B cell (primary cell): ENCODE measurements at regions not wholly inside any gene's neighbourhood (a gene's known extent, or its start where the extent isn't known, plus 50 kb on each side); places are given as distances from the start of the nearest gene placed in this dataset.

Experiments used
- ATAC-seq: fragments of 200-7000 bp; cut with Tn5 transposase; one replicate; pipeline ENCODE4 v1.10.0; 2021; ENCODE audit warnings: low read depth, mild to moderate bottlenecking, moderate number of reproducible peaks, moderate library complexity
- CTCF ChIA-PET: fragments of 350-600 bp; sonication (Branson Sonifier 250); formaldehyde crosslinking; loops from one replicate; lab custom pipeline; 2021; ENCODE audit warnings: antibody characterized with exemption, inconsistent platforms; lab: Charles Lee
- POLR2A ChIA-PET: fragments of 350-600 bp; sonication (Branson Sonifier 250); formaldehyde crosslinking; loops from one replicate; lab custom pipeline; 2021; ENCODE audit warnings: antibody characterized with exemption; lab: Charles Lee
- DNase-seq: peaks from one replicate; pipeline ENCODE4 v3.0.0; 2013
- H2AFZ ChIP-seq: 2 replicates; pipeline ENCODE4 v1.6.1; 2012; ENCODE audit warnings: mild to moderate bottlenecking, low read depth, low read length; ENCODE audit not compliant: insufficient read depth, poor library complexity, severe bottlenecking
- H3K27ac ChIP-seq, 2 donors: 1 replicate in 1 of 2; 2 replicates in 1 of 2; pipeline ENCODE4 v1.5.1; 2012 to 2013; ENCODE audit warnings: low read length in 2 of 2, mild to moderate bottlenecking in 2 of 2, moderate library complexity in 1 of 2
- H3K27me3 ChIP-seq, 4 experiments: fragments of 200-600 bp in 1 of 4; sonication (generic) in 1 of 4; replicated peaks in 1 of 4; 1 replicate in 2 of 4; 2 replicates in 2 of 4; pipeline versions ENCODE4 v1.6.1 to v1.7.0; 2013 to 2016; ENCODE audit warnings: low read length in 3 of 4, mild to moderate bottlenecking in 2 of 4, mixed read lengths in 1 of 4, moderate library complexity in 1 of 4; ENCODE audit not compliant: insufficient read depth in 4 of 4, control insufficient read depth in 3 of 4; ENCODE audit errors: control extremely low read depth in 1 of 4
- H3K36me3 ChIP-seq, 2 experiments: replicated peaks in 1 of 2; 1 replicate in 1 of 2; 2 replicates in 1 of 2; pipeline versions ENCODE4 v1.6.1 to v1.7.1; 2013; ENCODE audit warnings: low read length in 1 of 2; ENCODE audit not compliant: insufficient read depth in 2 of 2, control insufficient read depth in 1 of 2; ENCODE audit errors: control extremely low read depth in 1 of 2, extremely low read depth in 1 of 2
- H3K4me1 ChIP-seq, 2 donors: fragments of 200-600 bp in 1 of 2; sonication (generic) in 1 of 2; 1 replicate in 1 of 2; 2 replicates in 1 of 2; pipeline versions ENCODE4 v1.5.1 to v1.6.1; 2013 to 2017; ENCODE audit warnings: low read length in 2 of 2; ENCODE audit not compliant: control insufficient read depth in 2 of 2, insufficient read depth in 2 of 2
- H3K4me2 ChIP-seq: replicated peaks from 2 replicates; pipeline ENCODE3; 2012; ENCODE audit warnings: mild to moderate bottlenecking, low read depth, low read length; ENCODE audit not compliant: poor library complexity, severe bottlenecking
- H3K4me3 ChIP-seq, 5 experiments: fragments of 200-600 bp in 1 of 5; sonication (generic) in 1 of 5; 1 replicate in 3 of 5; 2 replicates in 2 of 5; pipeline versions ENCODE4 v1.5.1 to v1.7.0; 2011 to 2016; ENCODE audit warnings: low read length in 4 of 5, mild to moderate bottlenecking in 4 of 5, low read depth in 2 of 5, control low read depth in 1 of 5, moderate library complexity in 1 of 5; ENCODE audit not compliant: insufficient read depth in 1 of 5; ENCODE audit errors: control extremely low read depth in 1 of 5, extremely low read depth in 1 of 5
- H3K79me2 ChIP-seq: fragments of 200-600 bp; sonication (generic); one replicate; pipeline ENCODE4 v1.6.0; 2016; ENCODE audit warnings: low read length; ENCODE audit not compliant: control insufficient read depth, insufficient read depth
- H3K9ac ChIP-seq: fragments of 200-600 bp; sonication (generic); 2 replicates; pipeline ENCODE4 v1.6.1; 2017; ENCODE audit warnings: mild to moderate bottlenecking, low read length, moderate library complexity
- H3K9me3 ChIP-seq, 3 donors: one replicate each; pipeline versions ENCODE4 v1.6.1 to v1.7.1; 2013; ENCODE audit warnings: low read length in 2 of 3; ENCODE audit not compliant: control insufficient read depth in 2 of 3, insufficient read depth in 1 of 3; ENCODE audit errors: control extremely low read depth in 1 of 3
- H4K20me1 ChIP-seq: 2 replicates; pipeline ENCODE4 v1.6.0; 2012; ENCODE audit warnings: mild to moderate bottlenecking, low read length; ENCODE audit not compliant: insufficient read depth, control insufficient read depth, poor library complexity, severe bottlenecking
- H3K27ac Mint-ChIP-seq: one replicate; pipeline ENCODE4 v1.8.0; 2021; ENCODE audit warnings: mixed read lengths
- H3K27me3 Mint-ChIP-seq: one replicate; pipeline ENCODE4 v1.8.0; 2021; ENCODE audit warnings: mixed read lengths
- H3K4me1 Mint-ChIP-seq: one replicate; pipeline ENCODE4 v1.8.0; 2021; ENCODE audit warnings: mixed read lengths
- H3K4me3 Mint-ChIP-seq: one replicate; pipeline ENCODE4 v1.8.0; 2021; ENCODE audit warnings: mixed read lengths
- H3K9me3 Mint-ChIP-seq: one replicate; pipeline ENCODE4 v1.8.0; 2022; ENCODE audit warnings: mixed read lengths; ENCODE audit not compliant: insufficient read depth
- CTCF ChIP-seq: fragments of 200-600 bp; IDR thresholded peaks from one replicate; pipeline ENCODE4 v1.8.0; 2022; ENCODE audit warnings: antibody characterized with exemption, mild to moderate bottlenecking
- EZH2 ChIP-seq: IDR thresholded peaks from 2 replicates; pipeline ENCODE4 v1.6.1; 2012; ENCODE audit warnings: borderline replicate concordance, low read depth, mild to moderate bottlenecking, moderate library complexity, low read length; ENCODE audit not compliant: insufficient read depth, poor library complexity, severe bottlenecking
- WGBS: methylation state at CpG from one replicate; pipeline ENCODE4 v1.1.5; 2013; ENCODE audit warnings: missing lambda C conversion rate; ENCODE audit not compliant: insufficient coverage; 5-methylcytosine and 5-hydroxymethylcytosine counted together
- intact Hi-C: fragments of 100-400 bp; cut with micrococcal nuclease; formaldehyde crosslinking; loops from one replicate; pipeline ENCODE4 v1.10.0; 2022

GRCh38 chr12:60391791-60392190, 796.0 kb downstream of the SLC16A7 start:
- TF ChIP-seq CTCF: no peak
- no peak for TF ChIP-seq EZH2
- POLR2A ChIA-PET: no interaction called here
- no peaks in the 10 kb centered on the region for H3K9me3 Mint-ChIP-seq

GRCh38 chr12:60393093-60393492, 797.3 kb downstream of the SLC16A7 start:
- ChIA-PET POLR2A (no interaction called here), CTCF (no interaction called here)
- H3K27ac ChIP-seq: no peak overlapping the region
- no peak overlapping the region for H2AFZ ChIP-seq
- H4K20me1 ChIP-seq: no peaks in the 10 kb centered on the region
- intact Hi-C loops: no loop called here
- no peaks in the 10 kb centered on the region for H3K4me1 ChIP-seq
- H3K4me3 Mint-ChIP-seq: no peak overlapping the region
- no peak overlapping the region for H3K27ac Mint-ChIP-seq
- H3K36me3 ChIP-seq: no peaks in the 10 kb centered on the region
- H3K79me2 ChIP-seq: no peaks in the 10 kb centered on the region
- no peaks in the 10 kb centered on the region for H3K27me3 Mint-ChIP-seq
- no peaks in the 10 kb centered on the region for H3K4me1 Mint-ChIP-seq
- ATAC-seq (no peak), DNase-seq (no peak)
- H3K4me2 ChIP-seq: no peak overlapping the region
- H3K27me3 ChIP-seq: no peaks in the 10 kb centered on the region
- TF ChIP-seq CTCF: no peak
- no peak for TF ChIP-seq EZH2
- H3K9me3 Mint-ChIP-seq: peaks cover 4% of the 10 kb centered on the region
- WGBS: 71% methylated on average over 5 of the region's 5 CpGs
- H3K9me3 ChIP-seq: peaks cover 0 to 14% (median 1%) of the 10 kb centered on the region in 3 donors
- H3K9ac ChIP-seq: no peak overlapping the region
- no peak overlapping the region for H3K4me3 ChIP-seq

More at GRCh38 chr12:60391791-60392190, 796.0 kb downstream of the SLC16A7 start:
- Histone ChIP-seq H3K9ac (no peak overlapping the region), H3K36me3 (no peaks in the 10 kb centered on the region), H3K27me3 (no peaks in the 10 kb centered on the region), H4K20me1 (no peaks in the 10 kb centered on the region), H3K4me2 (no peak overlapping the region), H3K4me3 (no peak overlapping the region), H3K27ac (no peak overlapping the region), H3K4me1 (no peaks in the 10 kb centered on the region), H3K79me2 (no peaks in the 10 kb centered on the region), H2AFZ (no peak overlapping the region), H3K9me3 (peaks cover 0 to 22% (median 1%) of the 10 kb centered on the region in 3 donors)
- no peak for ATAC-seq
- intact Hi-C loops: no loop called here
- DNase-seq: no peak
- H3K27ac Mint-ChIP-seq: no peak overlapping the region
- no peaks in the 10 kb centered on the region for H3K4me1 Mint-ChIP-seq
- no peaks in the 10 kb centered on the region for H3K27me3 Mint-ChIP-seq
- CTCF ChIA-PET: no interaction called here
- no peak overlapping the region for H3K4me3 Mint-ChIP-seq
